ENCODE measurements at regions not wholly inside any gene's neighbourhood (a gene's known extent, or its start where the extent isn't known, plus 50 kb on each side); places are given as distances from the start of the nearest gene placed in this dataset.

DNA sequence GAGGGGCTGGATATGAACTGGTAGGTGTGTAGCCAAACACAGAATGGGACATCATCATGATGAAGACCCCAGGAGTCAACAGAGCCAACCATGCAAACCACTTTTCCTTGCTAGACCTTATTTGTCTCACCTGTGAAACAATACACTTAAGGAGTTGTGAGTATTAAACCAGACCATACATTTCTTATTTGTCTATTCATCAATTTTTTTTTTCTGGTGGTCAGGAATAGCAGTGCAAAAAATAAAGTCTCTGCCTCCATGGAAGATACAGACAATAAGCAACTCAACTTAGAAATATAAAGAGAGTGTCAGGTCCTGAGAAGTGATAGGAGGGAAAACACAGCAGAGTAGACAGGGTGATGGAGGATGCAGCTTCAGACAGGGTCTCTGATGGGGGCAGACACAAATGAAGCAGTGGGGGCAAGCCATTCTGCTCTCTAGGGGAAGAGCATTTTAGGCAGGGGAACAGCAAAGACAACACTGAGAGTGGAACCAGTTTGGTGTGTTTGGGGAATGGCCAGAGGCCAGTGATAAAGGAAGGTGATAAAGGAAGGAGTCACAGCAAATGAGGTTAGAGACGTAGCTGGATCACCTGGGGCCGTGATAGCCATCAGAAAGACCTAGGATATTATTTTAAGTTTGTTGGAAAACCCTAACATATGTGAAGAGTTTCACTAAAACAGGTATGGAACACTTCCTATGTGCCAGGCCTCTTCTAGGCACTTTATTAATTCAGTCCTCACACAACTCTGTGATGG is 256.2 kb downstream of the MAN2A1 start:
- no peak for DNase-seq

- no peak for DNase-seq
Measured at GRCh38 chr5:109946610-109947009, 256.9 kb downstream of the MAN2A1 start.

GRCh38 chr5:109947667-109948066 is 257.9 kb downstream of the MAN2A1 start:
- DNase-seq: no peak

DNA sequence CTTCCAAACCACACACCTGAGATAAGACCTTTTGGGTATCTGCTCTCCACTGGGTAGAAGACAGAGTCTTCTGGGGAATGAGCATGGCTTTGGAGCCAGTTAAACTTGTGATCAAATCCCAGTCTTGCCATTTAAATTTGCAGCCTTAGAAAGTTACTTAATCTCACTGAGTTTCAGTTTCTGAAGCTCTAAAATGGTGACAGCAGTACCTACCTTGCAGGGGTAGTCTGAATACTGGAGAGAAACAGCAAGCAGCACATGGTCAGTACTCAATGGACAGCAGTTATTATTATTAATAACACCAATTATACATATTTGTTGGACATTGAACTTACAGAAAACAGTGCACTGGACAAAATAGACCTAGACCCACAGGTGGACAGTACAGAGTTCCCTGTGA is 260.9 kb downstream of the MAN2A1 start:
- no peak for DNase-seq

- DNase-seq: no peak
Measured at GRCh38 chr5:109951348-109951747, 261.6 kb downstream of the MAN2A1 start.

DNA sequence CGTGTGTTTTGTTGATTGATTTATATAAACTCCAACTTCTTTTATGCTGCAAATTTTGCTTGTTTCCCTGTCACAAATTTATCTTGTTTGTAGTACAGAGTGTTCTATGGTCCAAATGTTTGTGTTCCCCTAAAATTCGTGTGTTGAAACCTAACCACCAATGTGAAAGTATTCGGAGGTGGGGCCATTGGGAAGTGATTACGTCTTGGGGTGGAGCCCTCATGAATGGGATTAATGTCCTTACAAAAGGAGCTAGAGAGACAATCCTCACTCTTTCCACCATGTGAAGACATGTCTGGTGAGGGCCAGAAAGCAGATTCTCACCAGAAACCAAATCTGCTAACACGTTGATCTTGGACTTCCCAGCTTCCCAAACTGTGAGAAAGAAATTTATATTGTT is 262.0 kb downstream of the MAN2A1 start:
- DNase-seq: no peak

DNA sequence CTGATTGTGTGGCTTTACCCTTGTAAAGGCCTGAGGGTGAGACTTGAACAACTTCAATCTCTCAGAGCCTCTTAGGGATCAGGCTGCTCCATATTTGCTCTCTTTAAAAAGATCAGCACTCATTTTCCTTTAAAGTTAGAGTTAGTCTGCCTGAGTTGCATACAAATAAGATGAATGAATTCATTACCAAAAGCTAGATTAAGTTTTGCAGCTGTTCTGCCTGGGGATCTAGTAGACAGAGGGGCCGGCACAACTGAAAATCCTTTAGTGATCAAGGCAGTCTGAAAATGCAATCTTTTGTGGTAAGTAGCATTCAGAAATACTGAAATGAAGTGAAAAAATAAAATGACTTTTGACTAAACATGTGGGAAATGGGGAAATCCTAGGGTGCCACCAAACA is 264.0 kb downstream of the MAN2A1 start:
- no peak for DNase-seq

DNA sequence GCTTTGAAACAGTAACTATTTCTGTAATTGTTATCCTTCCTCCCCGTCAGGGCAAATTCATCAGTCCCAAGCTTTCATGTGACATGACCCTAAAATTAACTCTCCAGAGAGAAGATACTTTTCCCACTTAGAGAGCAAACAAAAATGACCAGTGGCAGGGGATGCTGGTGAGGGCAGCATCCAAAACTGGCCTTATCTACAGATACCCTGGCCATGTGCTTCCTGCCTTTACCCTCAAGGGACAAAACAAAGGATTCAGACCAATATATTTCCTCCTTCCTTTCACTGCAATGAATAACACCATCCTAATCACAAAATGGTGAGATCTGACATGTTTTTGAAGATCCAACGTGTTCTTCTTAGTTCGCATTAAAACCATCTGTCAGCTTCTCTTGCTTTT is 267.2 kb downstream of the MAN2A1 start:
- no peak for DNase-seq

DNA sequence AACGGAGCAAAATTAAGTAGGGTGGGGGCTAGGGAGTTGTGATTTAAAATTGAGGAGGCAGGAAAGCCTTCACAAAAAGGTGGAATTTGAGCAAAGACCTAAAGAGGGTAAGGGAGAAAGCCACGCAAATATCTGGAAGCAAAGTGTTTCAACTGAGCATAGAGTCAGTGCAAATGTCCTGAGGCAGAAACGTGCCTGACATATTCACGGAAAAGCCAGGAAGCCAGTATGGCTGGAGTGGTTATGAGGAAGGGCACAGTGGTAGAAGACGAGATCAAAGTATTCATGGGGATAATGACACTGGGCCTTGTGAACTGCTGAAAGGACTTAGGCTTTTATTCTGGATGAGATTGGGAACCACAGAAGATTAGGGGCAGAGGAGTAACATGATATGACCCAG is 268.4 kb downstream of the MAN2A1 start:
- DNase-seq: no peak

DNA sequence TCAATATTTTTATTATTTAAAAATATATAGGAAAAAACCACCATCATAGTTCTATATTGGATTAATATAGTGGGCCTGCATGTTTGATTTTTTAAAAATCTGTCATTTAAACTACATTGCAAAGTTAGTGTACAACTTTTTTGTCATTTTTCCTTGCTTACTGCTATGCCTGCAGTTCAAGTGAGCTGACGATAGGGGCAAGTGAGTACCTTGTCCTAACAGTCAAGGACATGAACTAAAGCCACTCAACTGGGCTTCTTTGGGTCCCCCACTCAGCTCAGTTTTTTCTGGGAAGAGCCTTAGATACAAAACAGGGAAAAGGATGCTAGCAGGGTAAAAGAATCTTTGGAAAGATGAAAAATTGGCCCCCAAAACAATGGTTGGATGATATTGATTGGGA is 269.9 kb downstream of the MAN2A1 start:
- DNase-seq: no peak

- DNase-seq: peak; percentile 80 to 82
Measured at GRCh38 chr5:109961751-109962150, 272.0 kb downstream of the MAN2A1 start.

- peak; percentile 4 to 7 for DNase-seq
Measured at GRCh38 chr5:109962882-109963603, 273.3 kb downstream of the MAN2A1 start.

GRCh38 chr5:109964136-109964535 is 274.4 kb downstream of the MAN2A1 start:
- no peak for DNase-seq

DNA sequence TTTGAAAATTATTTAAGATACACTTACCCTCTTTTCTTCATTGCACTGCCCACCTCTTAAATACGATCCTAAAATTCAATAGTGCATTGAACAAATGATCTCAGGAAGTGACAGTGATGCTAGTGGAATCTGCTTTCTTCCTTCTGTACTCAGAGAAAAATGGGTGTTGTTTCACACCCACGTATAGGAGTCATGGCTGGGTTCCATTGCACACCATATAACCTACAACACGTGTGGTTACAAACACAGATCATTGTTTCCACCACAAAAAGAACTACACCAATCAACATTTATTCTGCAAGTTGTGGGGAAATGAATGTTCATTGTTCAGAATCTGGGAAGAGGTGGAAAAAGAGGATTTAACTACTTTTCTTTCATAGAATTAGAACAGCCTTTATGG is 275.9 kb downstream of the MAN2A1 start:
- DNase-seq: no peak

GRCh38 chr5:109971968-109972367 is 282.2 kb downstream of the MAN2A1 start:
- no peak for DNase-seq

GRCh38 chr5:109981979-109982378 is 292.3 kb downstream of the MAN2A1 start:
- no peak for DNase-seq

- no peak for DNase-seq
Measured at GRCh38 chr5:109982966-109983534, 293.3 kb downstream of the MAN2A1 start.

DNA sequence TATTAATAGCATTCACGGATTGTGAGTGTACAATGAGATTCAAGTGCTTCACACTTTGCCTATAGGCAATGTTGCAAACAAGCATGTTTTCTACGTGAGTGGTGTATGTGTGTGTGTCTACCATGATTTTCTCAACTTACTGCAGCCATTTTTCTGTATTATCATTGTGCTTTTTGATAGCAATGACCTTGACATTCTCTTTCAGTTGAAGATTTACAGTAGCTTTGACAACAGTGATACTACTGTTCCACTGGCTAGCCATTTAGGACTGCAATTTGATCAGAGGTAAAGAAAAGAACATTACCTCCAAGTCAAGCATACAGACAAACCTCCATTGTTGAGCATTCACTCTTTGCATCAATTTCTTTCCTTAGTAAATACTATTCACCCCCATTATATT is 297.0 kb downstream of the MAN2A1 start:
- no peak for DNase-seq

DNA sequence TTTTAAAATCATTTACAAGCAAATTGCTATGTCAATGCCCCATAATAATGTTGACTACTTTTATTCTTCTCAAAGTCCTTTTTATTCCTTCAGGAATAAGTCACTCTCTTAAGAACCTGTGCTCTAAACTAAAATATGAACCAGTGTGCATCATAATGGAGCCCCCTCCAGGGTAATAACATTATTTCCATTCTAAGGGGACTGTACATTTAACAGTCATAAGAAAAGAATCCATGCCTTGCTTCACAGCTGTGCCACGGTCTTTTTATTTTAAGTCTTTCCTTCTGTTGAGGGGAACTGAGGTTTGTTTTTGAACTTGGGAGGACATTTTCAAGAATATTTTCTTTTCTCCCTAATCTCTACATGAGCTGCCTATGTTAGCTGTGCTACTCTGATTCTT is 297.6 kb downstream of the MAN2A1 start:
- DNase-seq: no peak

DNA sequence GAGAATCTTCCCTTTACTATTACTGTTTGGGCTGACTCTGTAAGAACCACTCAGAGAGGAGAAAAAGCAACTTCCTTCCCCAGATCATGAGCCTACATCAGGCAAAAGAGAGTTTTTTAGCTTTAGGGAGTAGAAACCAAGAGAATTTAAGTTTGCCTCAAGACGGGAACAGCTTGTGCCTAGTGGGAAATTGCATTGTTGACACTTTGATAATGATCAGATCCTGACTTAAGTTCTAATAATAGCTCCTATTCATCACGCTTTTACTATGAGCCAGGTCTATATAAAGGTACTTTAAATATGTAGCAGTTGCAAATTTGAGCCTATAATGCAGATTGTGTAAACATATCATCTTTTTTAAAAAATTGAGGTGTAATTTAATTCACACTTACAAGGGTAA is 298.2 kb downstream of the MAN2A1 start:
- no peak for DNase-seq

DNA sequence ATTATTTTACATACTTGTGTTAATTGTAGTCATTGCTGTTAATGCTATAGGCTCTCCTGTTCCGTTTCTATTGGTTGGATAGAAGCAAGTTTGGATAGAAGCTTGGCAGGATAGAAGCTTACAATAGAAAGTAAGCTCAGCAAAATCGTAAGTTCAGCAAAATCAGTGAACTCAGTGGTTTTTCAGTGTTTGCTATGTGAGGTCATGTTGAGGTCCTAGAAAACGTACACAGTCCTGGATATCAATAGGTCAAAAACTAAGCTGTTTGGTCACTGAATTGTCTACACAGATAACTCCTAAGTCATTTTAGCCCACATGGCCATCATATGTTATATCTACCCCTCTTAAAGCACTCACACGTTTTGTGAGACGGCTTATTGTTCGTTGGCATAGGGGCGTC is 299.4 kb downstream of the MAN2A1 start:
- DNase-seq: no peak

DNA sequence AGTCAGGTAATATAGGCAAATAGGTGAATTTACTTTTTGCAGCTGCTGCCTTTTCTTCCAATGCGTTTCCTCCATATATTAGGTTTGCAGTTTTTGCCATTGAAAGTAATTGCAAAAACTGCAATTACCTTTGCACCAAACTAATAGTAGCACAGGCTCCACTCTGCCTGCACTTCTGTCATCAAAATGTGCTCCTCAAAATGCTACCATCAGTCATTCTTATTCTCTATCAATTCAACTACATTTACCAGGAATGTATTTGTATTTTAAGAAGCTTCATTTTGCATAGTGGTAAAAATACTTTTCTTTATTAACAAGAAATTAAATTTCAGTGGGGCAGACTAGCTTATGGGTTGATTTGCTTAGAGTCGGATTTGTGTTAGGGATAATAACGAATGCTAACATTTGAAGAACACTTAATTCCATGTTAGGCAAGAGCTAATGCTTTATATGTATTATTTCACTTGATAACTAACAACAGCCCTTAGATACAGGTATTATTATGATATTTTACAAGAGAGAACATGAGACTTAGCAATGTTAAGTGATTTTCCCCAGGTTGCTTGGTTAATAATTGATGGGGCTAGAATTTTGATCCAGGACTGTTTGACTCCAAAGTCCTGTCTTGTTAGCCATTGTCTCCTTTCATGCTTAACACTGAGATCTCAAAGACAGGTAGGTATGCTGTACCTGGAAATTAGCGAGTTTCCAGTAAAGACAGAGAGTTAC is 300.4 kb downstream of the MAN2A1 start:
- DNase-seq: no peak

GRCh38 chr5:109990723-109991359 is 301.1 kb downstream of the MAN2A1 start:
- no peak for DNase-seq
